Activated T-cell treated with anti-CD3 and anti-CD28 coated beads for 24 hours (primary cell): ENCODE measurements at regions not wholly inside any gene's neighbourhood (a gene's known extent, or its start where the extent isn't known, plus 50 kb on each side); places are given as distances from the start of the nearest gene placed in this dataset.
A peak's percentile ranks its signal among the peaks of the same experiment; 100 is the strongest.
"Not testable (repeated sequence)": the region's sequence is repeated elsewhere in the genome, so short reads cannot be mapped to it uniquely, and the experiment has no call there.

Experiments used
- DNase-seq: peaks from one replicate; pipeline ENCODE4 v3.0.0-alpha.2; 2020; ENCODE audit warnings: low read depth

DNA sequence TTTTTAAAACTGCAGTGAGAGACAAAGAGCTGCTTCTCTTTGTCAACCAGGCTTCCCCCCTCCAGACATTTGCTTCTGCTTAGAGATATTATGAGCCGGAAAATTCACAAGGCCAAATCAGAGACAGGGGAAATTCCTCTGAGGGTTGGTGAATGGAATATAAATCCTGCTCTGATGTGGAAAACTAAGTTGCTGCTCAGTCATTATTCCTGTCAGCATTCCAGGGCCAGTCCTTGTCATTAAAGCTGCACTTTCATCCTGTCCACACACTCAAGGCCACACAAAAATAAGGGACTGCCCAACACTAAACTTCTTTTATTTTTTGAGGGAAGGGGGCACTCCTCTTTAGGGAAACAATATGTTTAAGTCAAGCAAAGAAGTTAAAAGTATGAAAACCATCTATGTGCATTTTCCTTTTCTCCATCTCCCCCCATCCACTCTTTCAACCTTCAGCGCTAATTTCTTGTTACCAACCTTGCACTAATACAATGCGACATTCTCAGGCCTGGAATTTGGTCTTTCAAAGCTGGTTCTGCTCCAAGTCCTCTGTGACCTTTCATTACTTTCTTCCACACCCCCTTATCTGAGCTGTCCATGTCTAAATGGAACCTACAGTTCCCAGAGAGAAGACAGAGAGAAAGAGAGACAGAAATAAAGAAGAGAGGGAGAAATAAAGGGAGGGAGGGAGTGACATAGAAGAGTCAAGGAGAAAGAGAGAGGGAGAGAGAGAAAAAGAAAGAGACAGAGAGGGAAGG, 118.9 kb upstream of the S1PR3 start:
- no peak for DNase-seq

DNA sequence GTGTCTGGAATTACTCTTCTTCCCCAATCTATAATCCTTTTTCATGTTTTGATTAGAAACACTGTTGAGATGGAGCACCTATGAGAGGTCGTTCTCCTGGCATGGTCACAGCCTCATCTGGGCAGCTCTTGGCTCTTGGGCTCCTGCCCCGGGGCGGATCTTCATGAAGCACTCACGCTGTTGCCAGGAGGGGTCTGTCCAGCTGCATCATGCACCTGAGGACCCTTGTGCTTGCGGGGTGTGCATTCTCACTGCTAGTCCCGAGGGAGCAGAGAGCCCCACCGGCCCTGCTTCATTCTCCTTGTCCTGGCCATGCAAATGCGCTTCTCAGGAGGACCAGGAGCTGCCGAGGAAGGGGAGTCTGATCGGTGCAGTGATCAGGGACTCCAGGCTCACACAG, 117.6 kb upstream of the S1PR3 start:
- DNase-seq: no peak

DNA sequence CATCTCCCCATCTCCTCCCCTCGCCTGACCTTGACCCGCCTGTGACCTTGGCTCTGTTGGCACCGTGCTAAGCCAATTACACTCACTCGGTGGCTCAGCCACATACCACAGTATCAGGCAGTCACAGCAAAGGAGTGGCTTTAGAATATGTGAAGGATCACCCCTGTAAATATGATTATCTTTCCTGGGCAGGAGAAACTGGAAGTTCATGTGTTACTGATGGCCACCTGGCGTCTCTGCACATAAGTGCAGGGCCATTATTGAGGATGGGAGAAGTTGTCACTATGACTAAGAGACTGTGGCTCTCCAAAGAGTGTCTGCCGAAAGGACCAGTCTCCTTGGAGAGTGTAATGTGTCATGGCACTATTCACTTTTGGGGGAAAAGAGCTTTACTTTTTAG, 116.9 kb upstream of the S1PR3 start:
- no peak for DNase-seq

DNA sequence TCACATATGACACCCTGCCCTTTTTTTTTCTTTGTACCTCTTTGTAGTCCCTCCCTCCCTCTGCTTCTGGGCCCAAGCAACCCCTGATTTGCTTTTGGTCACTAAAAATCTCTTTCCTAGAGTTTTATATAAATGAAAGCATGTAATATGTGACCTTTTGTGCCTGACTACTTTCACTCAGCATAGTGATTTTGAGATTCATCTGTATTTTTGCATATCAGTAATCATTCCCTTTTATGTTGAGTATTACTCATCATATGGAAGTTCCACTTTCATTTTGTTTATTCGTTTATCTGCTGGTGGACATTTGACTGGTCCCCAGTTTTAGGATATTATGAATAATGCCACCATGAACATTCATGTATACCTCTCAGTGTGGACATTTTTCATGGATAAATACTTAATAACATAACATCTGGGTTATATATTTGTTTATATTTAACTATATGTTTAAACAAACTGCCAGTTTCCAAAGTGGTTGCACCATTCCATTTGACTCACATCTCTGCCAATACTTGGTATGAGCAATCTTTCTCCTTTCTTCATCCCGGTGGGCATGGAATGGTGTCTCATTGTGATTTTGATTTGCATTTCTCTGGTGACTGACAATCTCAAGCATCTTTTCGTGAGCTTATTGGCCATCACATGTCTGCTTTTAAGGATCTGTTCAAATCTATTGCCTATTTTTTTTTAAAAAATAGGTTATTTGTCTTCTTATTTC, 115.7 kb upstream of the S1PR3 start:
- no peak for DNase-seq

DNA sequence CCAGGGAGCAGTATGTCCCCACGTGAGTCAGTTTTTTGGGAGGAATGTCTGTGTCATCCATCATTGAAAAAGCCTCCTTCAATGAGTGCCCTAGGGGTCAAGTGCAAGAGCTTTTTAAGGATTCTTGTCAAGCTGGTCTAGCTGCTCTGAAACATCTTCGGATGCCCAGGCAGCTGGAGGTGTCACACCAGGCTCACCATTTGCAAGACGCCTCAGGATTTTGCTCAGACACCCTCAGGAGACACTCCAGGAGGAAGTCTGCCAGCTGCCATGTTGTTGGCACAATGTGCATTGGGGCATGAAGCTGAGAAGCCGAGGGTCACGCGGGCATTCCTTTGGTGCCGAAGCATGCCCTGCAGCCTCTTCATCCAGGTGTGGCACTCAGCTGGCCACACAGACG, 111.1 kb upstream of the S1PR3 start:
- DNase-seq: no peak

DNA sequence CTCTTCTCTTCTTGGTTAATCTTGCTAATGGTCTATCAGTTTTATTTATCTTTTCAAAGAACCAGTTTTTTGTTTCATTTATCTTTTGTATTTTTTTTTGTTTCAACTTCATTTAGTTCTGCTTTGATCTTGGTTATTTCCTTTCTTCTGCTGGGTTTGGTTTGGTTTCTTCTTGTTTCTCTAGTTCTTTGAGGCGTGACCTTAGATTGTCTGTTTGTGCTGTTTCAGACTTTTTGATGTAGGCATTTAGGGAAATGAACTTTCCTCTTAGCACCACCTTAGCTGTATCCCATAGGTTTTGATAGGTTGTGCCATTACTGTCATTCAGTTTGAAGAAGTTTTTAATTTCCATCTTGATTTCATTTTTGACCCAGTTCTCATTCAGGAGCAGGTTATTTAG, 107.0 kb upstream of the S1PR3 start:
- not testable (repeated sequence) for DNase-seq

DNA sequence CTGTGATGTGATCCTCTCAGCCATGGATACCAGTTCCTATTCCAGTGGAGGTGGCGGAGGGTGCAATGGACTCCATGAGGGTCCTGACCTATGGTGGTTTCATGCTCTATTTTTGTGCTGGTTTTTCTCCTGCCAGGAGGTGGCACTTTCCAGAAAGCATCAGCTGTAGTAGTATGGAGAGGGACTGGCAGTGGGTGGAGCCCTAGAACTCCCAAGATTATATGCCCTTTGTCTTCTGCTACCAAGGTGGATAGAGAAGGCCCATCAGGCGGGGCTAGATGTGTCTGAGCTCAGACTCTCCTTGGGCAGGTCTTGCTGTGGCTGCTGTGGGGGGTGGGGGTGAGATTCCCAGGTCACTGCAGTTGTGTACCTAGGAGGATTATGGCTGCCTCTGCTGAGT, 104.5 kb upstream of the S1PR3 start:
- not testable (repeated sequence) for DNase-seq

DNA sequence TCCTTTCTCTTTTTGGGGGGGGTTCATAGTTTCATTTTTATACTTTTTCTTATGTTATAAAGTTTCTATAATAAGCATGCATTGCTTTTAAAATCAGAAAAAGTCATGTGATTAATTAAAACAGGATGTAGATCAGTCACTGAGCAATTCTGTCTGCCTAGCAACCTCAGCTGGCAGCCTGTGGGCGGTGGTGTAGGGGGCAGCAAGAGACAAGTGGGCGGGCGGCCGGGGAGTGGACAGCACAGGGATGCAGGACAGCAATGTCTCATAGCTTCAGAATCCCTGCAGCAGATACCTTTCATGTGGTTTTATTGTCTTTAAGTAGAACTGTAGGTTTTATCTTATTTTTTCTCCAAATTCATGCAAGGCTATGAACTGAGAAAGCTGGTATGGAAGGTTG, 101.9 kb upstream of the S1PR3 start:
- DNase-seq: no peak

DNA sequence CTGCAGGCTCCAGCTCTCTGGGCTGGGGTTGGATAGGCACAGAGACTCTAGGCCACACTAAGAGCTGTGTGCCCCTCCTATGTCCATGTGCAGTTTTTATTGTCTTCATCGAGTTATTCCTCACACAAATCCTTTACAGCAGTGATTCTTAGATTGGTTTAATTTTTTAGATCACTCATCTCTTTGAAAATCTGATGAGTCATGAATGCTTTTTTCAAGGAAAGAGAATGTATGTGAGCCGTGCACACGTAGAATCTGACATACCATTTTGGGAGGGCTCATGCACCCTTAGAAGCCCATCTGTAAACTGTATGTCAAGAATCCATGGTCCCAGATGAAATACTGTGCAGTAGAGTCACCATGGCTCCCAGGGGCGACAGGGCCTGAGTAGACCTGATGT, 100.7 kb upstream of the S1PR3 start:
- no peak for DNase-seq

DNA sequence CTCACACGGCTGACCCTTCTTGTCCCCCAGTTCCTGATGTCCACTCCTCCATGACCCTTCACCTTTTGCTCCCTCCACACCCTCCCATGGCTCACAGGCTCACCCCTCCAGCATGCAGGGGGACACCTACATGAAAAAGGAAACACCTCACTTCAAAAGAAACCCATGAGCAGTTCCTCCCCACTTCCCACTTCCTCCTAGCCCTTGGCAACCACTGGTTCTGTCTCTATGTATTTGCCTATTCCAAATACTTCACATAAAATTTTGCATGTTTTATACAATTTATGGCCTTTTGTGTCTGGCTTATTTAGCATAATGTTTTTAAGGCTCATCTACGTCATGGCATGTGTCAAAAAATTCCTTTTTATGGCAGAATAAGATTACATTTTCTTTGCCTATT, 100.2 kb upstream of the S1PR3 start:
- no peak for DNase-seq

DNA sequence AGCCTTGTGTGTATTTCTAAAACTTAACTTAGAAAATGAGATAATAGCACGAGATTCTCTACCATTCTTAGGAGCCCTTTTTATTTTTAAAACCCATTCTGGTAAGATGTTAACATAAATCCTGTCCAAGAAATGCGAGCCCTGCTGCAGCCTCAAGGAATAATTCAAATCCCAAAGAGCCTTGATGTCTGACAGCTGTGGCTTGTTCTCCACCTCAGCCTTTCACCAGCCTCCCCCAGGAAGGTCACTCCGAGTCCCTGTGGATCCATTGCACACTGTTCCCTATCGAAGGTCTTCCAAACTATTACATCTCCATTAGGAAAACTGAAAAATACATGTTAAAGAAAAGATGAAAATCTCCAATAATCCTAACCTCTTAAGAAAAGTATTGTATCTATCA, 98.5 kb upstream of the S1PR3 start:
- no peak for DNase-seq

DNA sequence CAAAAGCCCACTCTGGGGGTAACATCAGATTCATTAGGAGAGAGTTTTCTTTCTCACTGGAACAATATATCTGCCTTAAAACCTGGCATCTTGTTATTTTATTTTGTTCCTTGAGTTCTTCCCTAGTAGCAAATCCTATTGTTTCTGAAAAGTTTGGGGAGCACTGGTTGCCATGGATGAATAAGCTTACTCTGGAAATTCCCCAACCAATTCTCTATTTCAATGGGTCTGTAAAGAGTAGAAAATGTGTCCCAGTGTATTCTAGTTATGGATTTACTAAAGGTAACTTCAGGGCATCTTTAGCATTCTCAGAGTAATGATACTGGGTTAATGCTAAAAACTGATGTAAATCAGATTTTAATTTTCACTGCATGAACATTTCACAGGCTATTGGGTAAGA, 94.2 kb upstream of the S1PR3 start:
- DNase-seq: no peak

DNA sequence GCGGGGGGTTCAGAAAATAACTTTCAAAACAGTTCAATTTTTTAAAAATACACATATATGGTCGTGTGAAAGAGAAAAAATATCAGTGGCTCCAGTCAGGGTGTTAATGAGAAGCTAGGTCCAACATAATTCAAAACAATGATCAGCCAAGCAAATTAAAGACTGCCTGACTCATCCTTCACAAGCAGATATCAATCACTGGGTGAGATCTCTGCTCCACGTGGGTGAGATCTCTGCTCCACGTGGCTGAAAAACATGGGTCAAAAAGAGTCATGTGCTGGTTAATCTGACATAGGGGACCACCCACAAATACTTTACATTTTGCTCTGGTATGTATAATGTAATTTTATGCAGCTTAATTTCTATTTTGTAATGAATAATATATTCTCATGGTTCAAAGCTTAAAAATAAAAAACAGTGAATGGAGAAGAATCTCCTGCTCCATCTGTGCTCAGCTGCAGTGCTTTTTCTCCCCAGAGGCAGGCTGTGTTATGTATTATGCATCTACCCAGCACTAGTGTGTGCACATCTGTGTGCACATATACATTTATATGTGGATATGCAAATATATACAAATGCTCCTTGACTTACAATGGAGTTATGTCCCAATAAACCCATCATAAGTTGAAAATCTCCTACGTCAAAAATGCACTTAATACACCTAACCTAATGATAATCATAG, 93.1 kb upstream of the S1PR3 start:
- no peak for DNase-seq

DNA sequence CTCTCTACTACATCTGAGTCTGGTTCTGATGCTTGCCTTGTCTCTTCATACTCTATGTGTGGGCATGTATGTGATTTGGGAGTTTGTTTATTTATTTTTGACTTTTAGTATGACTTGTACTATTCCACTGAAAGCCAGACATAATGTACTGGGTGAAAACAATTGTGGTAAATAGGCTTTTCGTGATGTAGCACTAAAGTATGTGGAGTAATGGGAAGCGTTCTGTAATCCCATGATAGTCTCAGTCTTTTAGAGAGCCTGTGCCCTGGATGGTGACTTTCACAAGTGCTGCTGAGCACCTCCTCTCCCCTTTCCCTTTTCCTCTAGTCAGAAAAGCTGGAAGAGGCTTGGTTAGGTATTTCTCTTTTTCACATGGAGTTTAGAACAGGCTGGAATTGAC, 85.8 kb upstream of the S1PR3 start:
- no peak for DNase-seq

DNA sequence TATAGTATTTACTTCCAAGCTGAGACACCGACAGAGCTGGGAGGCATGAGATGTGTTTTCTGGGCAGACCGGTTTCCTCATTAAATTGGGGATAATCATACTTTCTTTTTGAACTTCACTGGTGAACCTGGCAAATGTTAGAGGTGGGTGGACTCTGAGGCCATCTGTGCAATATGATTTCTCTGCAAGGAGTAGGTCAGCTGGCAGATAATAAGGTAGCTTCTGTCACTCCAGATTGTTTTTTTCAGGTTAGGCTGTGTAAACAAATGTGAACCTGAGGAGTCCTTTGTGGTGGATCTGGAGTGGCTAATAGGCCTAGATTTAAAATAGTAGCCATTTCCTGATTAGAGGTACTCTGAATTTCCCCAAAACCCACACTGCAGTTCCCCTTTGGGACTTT, 75.4 kb upstream of the S1PR3 start:
- no peak for DNase-seq

DNA sequence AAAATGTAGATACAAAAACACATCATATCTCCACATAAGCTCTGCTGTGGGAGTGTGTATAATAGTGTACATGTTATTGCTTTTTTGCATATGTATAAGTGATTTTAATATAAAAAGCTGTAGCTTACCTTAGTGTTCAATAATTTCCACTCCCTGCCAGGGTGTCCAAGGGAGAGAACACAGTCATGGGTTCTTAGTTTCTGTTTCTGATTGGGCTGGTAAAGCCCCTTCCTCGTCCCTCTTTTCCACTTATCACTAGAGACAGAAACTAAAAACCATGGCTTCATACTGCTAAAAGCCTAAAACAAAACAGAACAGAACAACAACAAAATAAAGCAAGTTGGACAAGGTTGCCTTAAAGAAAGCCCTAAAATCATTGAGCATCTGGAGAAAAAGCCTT, 74.4 kb upstream of the S1PR3 start:
- no peak for DNase-seq

DNA sequence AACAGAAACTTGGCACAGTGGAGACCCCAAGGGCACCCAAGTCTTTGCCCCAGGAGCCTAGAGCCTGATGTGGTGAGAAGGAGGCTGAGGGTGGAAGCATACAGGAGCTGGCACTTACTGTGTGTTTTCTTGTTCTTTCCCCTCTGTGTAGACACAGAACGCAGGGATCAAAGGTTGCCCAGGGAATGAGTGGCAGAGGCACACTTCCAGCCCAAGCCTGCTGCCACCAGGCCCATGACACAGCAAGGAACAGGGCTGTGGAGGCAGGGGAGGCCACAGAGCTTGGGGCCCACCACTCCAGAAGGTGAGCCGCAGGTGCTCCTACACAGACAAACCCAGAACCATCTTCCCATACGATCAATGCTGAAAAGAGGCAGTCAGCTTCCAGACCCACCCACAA, 73.9 kb upstream of the S1PR3 start:
- no peak for DNase-seq

DNA sequence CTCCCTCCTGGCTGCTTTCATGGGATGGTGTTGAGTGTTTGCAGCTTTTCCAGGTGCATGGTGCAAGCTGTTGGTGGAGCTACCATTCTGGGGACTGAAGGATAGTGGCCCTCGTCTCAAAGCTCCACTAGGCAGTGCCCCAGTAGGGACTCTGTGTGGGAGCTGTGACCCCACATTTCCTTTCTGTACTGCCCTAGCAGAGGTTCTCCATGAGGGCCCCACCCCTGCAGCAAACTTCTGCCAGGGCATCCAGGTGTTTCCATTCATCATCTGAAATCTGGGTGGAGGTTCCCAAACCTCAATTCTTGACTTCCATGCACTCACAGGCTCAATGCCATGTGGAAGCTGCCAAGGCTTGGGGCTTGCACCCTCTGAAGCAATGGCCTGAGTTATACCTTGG, 72.7 kb upstream of the S1PR3 start:
- DNase-seq: not testable (repeated sequence)

DNA sequence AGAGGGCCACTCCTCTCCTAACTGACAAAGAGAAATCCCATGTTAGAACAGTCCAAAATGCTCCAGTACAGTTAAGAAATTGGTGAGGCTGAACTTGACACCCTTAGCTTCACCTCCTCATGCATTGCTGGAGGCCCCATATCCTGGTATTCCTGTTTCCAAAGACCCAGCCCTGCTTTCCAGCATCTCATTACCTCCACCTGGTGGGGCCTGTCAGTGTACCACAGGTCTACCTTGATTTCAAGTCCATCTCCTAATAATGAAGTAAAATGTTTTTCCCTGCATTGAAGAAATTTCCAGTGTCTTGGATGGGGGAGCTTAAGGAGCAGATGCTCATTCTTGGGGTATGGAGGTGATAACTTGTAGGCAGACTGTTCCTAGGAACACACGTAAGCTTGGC, 70.6 kb upstream of the S1PR3 start:
- DNase-seq: no peak

DNA sequence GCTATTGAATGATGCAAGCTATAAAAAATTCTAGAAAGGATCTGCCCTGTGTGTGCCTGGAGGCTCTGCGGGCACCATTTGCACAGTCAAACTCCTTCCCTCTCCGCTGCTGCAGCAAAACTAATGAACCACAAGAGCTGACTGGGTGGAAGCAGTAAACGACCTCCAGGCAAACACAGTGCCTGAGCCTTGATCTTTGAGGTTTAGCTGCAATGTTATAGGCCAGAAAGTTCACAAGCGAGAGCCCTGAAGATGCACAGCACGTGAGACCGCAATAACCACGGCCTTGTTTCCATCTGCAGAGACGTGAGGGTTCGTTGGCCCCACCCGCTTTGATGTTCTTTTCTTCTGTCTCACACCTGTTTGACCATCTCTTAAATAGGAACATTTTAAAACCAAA, 69.2 kb upstream of the S1PR3 start:
- DNase-seq: peak; percentile 25

DNA sequence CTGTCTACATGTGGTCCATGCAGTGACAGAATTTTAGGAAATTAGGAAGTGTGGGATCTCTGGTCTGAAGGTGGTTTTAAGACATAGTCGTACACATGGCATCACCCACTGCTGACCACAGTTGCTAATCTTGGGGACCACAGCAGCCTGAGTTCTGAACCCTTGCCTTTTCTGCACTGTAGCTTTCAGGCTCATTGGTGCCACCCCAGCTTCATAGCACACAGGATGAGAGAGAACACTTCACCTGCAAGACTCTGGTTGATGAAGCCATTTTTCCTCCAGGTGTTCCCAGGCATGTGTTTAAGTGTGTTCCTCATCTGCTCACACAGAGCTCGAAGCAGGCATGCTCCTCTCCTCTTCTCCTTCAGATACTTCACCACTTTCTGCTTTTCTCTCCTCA, 68.2 kb upstream of the S1PR3 start:
- no peak for DNase-seq

DNA sequence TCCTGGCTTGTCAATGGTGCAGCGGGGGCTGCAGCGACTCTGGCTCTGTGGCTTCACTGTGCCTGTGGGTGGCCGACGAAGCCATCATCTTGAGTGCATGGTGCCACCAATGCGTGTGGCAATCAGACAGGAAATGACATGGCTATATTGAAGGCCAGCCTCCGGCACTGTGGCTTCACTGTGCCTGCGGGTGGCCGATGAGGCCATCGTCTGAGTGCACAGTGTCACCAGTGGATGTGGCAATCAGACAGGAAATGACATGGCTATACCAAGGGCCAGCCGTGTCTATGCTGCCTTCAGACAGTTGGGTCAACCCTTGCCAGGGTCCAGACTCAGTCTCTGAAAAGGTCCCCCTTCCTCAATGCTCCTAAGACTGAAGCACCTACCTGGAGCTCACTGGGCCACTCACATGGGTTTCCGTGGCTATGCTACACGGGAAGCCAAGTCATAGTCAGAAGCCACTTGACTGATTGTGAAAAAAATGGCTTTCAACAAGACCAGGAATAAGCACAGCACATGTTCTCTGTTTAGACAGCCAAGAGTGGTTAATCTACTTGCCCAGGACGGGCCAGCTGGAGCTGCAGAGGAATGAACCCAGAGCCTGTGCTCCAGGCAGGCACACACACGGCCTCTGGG, 67.5 kb upstream of the S1PR3 start:
- DNase-seq: no peak

DNA sequence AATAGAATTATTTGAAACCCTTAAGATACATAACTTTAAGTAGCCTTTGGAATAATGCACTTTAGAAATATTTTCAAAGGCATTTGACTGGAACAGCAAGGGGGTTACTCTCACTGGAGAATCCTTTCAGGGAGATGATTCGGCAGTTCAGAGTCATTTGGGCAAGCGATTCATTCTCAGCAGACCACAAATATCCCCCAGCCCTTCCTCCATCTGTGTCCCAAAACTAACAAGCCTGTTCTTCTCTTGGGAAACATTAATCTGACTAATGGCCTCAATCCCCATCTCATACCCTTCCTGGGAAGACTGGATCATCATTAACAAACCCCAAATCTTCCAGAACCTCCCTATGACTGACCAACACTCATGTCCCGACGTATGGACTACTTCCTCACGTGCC, 65.8 kb upstream of the S1PR3 start:
- DNase-seq: no peak
